GM21825 (cell line): ENCODE measurements at regions not wholly inside any gene's neighbourhood (a gene's known extent, or its start where the extent isn't known, plus 50 kb on each side); places are given as distances from the start of the nearest gene placed in this dataset.
"Not testable (repeated sequence)": the region's sequence is repeated elsewhere in the genome, so short reads cannot be mapped to it uniquely, and the experiment has no call there.

Experiments used
- ATAC-seq: cut with Tn5 transposase; IDR thresholded peaks from one replicate; pipeline ENCODE4 v1.9.1; 2021; ENCODE audit warnings: mild to moderate bottlenecking, moderate library complexity; ENCODE audit not compliant: unreplicated experiment

- no peak for ATAC-seq
These were observed 195.7 kb downstream of the IGLL1 start for GRCh38 chr22:23384431-23384830.

DNA sequence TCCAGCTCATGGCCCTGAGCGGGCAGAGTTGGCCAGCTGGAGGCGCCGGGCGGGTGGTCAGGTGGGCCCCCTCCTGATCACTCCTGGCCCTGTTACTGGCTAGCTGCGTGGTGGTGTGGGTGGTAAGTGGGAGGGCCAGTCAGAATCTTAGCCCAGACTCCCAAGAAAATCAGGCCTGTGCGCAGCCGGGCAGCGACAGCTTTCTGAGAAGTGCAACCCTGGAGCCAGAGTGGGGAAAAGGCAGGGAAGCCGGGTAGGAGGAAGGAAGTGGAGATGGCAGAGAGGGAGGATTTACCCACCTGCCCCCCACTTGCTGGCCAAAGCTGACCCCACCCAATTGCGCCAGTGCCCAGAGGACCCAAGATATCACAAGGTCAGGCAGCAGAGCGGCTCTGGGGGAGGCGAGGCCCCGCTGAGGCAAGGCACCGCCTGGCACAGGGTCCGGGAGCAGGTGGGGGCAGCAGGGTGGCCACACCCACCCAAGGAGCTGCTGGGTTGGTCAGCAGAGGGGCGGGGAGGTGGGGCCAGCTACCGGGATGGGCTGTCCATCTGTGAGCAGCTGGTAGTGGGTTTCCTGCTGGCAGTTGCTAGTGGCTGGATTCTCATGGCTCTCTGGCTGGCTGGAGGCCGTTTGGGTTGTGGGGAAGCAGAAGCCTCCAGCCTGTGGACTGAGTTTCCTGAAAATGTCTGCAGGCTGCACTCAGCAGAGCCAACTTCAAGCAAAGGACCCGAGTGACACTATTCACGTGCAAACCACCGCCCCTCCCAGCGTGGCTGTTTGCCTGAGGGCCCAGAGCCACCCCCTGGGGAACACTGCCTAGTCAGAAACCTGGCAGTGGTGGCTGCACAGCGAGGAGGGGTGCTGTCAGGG lies 196.4 kb downstream of the IGLL1 start:
- no peak for ATAC-seq

GRCh38 chr22:23382428-23383218 lies 197.5 kb downstream of the IGLL1 start:
- ATAC-seq: no peak

- no peak for ATAC-seq
These were observed 198.2 kb downstream of the IGLL1 start for GRCh38 chr22:23381661-23382427.

- no peak for ATAC-seq
These were observed 199.2 kb downstream of the IGLL1 start for GRCh38 chr22:23380911-23381310.

DNA sequence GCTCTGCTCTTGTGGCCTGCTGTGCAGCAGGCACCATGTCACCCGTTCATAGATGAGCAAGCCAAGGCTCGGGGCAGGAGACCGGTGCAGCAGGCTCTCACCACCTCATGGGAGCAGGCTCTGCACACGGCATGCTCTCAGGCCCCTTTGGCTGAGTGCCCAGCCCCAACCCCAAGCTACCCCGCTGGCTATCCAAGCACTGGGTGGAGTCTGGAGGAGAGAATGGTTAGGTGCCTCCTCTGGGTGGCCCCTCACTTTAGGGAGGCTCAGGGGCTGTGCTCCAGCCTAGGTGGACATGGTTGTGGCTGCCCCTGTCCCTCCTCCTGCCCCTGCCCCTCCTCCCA lies 199.9 kb downstream of the IGLL1 start:
- ATAC-seq: no peak

GRCh38 chr22:23379540-23380229 lies 199.4 kb downstream of the BCR start:
- ATAC-seq: not testable (repeated sequence)

DNA sequence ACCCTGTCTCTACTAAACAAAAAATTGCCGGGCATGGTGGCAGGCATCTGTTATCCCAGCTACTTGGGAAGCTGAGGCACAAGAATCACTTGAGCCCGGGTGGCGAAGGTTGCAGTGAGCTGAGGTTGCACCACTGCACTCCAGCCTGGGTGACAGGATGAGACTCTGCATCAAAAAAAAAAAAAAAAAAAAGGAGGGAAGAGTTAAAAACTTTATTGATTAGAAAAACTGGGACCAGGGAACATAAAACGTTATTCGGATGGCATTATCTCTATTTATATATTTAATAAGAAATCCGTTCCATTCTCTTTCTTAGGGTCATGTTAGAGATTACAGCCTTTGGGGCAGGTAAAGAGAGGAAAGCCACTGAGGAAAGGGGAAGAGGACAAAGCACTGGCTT lies 197.5 kb downstream of the BCR start:
- ATAC-seq: no peak

- no peak for ATAC-seq
These were observed 195.9 kb downstream of the BCR start for GRCh38 chr22:23376256-23376655.

DNA sequence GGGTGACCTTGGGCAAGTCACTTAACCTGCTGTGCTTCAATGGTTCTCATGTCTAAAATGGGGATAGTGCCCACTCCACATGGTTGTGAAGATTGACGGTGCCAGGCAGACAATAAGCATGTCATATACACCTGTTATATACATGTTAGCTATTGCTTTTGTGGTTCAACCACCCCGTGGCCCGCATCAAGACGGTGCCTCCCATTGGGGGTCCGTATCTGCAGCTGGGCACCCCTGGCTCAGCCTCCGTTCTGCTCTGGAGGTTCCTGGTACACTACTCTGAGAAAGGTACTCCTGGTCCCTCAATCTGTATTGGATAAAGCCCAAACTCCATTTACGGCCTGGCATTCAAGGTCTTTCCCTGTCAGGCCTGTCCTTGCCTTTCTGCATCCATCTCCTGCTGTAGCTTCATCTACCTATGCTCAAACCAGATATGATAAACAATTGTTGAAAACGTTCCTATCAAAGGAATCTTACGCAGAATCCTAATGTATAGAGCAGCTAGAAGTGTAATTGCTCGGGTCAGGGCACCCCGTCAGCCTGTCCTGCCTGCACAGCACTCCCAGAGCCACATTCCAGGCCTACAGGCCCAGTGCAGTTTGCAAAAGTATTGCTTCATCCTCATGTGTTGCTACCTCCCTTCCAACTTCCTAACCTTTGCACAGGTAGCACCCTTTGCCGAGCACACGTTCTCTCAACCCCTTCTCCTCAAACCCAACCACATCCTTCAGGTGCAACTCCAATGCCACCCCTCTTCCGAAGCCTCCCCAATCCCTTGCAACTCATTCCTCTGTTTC lies 194.9 kb downstream of the BCR start:
- ATAC-seq: no peak

GRCh38 chr22:23373601-23374000 lies 193.3 kb downstream of the BCR start:
- ATAC-seq: no peak

- ATAC-seq: no peak
These were observed 189.9 kb downstream of the BCR start for GRCh38 chr22:23370251-23370650.

- ATAC-seq: no peak
These were observed 188.9 kb downstream of the BCR start for GRCh38 chr22:23369054-23369685.
